MCF 10A (cell line): ENCODE measurements at regions not wholly inside any gene's neighbourhood (a gene's known extent, or its start where the extent isn't known, plus 50 kb on each side); places are given as distances from the start of the nearest gene placed in this dataset.

Source experiments
- BruUV-seq: library from RNA; stranded (reverse); fragments of 400-500 nt; replicated peaks from 2 replicates; lab custom pipeline; 2021; lab: Mats Ljungman, UMichigan
- CTCF ChIA-PET: fragments of 300-600 bp; sonication (Branson Sonifier 250); formaldehyde crosslinking; extraction: SDS; loops from one replicate; lab custom pipeline; 2021; ENCODE audit warnings: antibody characterized with exemption, inconsistent platforms; lab: Yijun Ruan, JAX
- POLR2A ChIA-PET: fragments of 300-600, 350-650 bp; sonication (Branson Sonifier 250); formaldehyde crosslinking; extraction: SDS; loops from one replicate; lab custom pipeline; 2020; ENCODE audit warnings: antibody characterized with exemption, inconsistent platforms; lab: Yijun Ruan, JAX
- DNase-seq: peaks from one replicate; pipeline ENCODE4 v3.0.0-alpha.2; 2018; ENCODE audit not compliant: unreplicated experiment
- H3K27ac Mint-ChIP-seq: one replicate; pipeline ENCODE4 v1.8.0; 2022; ENCODE audit warnings: mild to moderate bottlenecking, low read depth, mixed read lengths; ENCODE audit not compliant: unreplicated experiment
- H3K27me3 Mint-ChIP-seq: one replicate; pipeline ENCODE4 v1.8.0; 2022; ENCODE audit warnings: mixed read lengths; ENCODE audit not compliant: insufficient read depth, unreplicated experiment
- H3K36me3 Mint-ChIP-seq: one replicate; pipeline ENCODE4 v1.8.0; 2022; ENCODE audit warnings: mild to moderate bottlenecking, moderate library complexity, mixed read lengths; ENCODE audit not compliant: insufficient read depth, unreplicated experiment
- H3K4me1 Mint-ChIP-seq: one replicate; pipeline ENCODE4 v1.8.0; 2022; ENCODE audit warnings: mixed read lengths; ENCODE audit not compliant: insufficient read depth, unreplicated experiment
- H3K4me3 Mint-ChIP-seq: one replicate; pipeline ENCODE4 v1.8.0; 2022; ENCODE audit warnings: mild to moderate bottlenecking, moderate library complexity, mixed read lengths; ENCODE audit not compliant: unreplicated experiment
- H3K9me3 Mint-ChIP-seq: one replicate; pipeline ENCODE4 v1.8.0; 2022; ENCODE audit warnings: mixed read lengths; ENCODE audit not compliant: unreplicated experiment
- intact Hi-C: fragments of 100-400 bp; cut with micrococcal nuclease; formaldehyde crosslinking; loops from 2 replicates; pipeline ENCODE4 v1.14.1; 2022
- TF ChIP-seq, protein P1 (sequence below): fragments of 200-600 bp; IDR thresholded peaks from one replicate; pipeline ENCODE4 v1.8.0; 2022; ENCODE audit warnings: antibody characterized with exemption, mild to moderate bottlenecking; ENCODE audit not compliant: unreplicated experiment

DNA sequence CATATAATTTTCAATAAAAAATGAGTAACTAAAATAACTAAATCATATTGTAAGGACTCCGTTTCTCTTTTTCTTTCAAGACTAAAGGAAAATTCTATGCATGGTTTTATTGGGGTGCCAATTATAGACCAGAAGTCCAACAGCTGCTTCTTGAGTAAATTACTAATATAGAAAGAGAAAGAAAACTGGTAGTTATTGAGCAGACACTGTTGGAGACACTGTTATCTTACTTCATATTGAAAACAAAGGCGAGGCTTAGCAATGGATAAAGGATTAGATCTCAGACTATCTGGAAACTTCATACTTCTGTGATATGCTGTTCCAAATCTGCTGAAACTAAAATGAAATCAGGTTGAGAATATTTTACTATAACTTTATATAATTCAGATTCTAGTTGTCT is 169.6 kb upstream of the EYS start:
- ChIA-PET CTCF (no interaction called here), POLR2A (no interaction called here)
- H3K27ac Mint-ChIP-seq = no peak overlapping the region
- no peaks in the 10 kb centered on the region for H3K36me3 Mint-ChIP-seq
- intact Hi-C loops = no loop called here
- no peak overlapping the region for H3K4me3 Mint-ChIP-seq
- peaks cover 8% of the 10 kb centered on the region for H3K4me1 Mint-ChIP-seq
- BruUV-seq = no TSS peak
- no peaks in the 10 kb centered on the region for H3K9me3 Mint-ChIP-seq
- H3K27me3 Mint-ChIP-seq = no peaks in the 10 kb centered on the region
- TF ChIP-seq, protein P1, sequence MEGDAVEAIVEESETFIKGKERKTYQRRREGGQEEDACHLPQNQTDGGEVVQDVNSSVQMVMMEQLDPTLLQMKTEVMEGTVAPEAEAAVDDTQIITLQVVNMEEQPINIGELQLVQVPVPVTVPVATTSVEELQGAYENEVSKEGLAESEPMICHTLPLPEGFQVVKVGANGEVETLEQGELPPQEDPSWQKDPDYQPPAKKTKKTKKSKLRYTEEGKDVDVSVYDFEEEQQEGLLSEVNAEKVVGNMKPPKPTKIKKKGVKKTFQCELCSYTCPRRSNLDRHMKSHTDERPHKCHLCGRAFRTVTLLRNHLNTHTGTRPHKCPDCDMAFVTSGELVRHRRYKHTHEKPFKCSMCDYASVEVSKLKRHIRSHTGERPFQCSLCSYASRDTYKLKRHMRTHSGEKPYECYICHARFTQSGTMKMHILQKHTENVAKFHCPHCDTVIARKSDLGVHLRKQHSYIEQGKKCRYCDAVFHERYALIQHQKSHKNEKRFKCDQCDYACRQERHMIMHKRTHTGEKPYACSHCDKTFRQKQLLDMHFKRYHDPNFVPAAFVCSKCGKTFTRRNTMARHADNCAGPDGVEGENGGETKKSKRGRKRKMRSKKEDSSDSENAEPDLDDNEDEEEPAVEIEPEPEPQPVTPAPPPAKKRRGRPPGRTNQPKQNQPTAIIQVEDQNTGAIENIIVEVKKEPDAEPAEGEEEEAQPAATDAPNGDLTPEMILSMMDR = no peak
- DNase-seq = no peak

DNA sequence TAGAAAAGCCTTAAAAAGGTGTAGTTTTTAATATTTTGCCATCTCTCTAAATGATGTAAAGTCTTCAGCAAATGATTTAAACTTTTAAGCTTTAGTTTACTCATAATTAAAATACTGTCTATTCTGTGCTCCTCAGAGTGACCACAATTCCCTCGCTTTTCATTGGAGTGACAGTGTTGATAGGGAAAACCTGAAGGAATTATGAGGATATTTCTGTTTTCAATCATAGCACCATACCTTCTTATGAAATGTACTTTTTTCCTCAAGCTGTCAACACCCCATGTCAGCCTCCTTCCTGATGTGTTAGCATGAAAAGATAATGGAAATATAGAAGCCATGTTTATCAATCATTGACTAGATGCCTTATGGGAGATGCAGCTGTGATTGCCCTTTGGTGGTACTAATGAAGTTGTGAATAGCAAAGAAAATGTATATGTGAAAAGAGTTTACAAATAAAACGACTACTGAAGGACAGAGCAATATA is 145.4 kb upstream of the EYS start:
- Mint-ChIP-seq H3K27me3 (no peaks in the 10 kb centered on the region), H3K36me3 (no peaks in the 10 kb centered on the region), H3K4me1 (no peaks in the 10 kb centered on the region), H3K9me3 (no peaks in the 10 kb centered on the region), H3K4me3 (no peak overlapping the region), H3K27ac (no peak overlapping the region)
- ChIA-PET CTCF (interaction anchor here (0.7 kb wide), 1 partner anchor 1065 kb away, joined by 3 read pairs; no protein-coding TSS in a partner anchor), POLR2A (no interaction called here)
- DNase-seq = no peak
- BruUV-seq = no TSS peak
- intact Hi-C loops = no loop called here
- TF ChIP-seq, protein P1 = no peak

DNA sequence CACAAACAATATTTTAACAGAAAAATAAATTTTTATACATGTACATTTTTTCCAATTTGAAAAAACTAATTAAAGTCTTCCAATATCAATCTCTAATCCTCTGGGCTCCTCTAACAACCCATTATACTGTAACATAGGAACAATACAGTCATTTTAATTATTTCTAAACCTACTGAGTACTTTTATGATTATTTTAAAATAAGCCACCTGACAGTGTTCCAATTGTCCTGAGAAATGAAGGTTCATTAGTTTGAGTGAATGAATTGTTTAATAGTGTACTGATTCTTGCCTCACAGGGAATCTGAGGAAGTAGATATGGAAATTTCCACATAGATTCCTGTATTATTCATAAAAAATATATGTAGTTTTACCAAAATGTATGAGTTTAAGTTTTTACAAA is 123.1 kb upstream of the EYS start:
- POLR2A ChIA-PET = no interaction called here
- DNase-seq = no peak

DNA sequence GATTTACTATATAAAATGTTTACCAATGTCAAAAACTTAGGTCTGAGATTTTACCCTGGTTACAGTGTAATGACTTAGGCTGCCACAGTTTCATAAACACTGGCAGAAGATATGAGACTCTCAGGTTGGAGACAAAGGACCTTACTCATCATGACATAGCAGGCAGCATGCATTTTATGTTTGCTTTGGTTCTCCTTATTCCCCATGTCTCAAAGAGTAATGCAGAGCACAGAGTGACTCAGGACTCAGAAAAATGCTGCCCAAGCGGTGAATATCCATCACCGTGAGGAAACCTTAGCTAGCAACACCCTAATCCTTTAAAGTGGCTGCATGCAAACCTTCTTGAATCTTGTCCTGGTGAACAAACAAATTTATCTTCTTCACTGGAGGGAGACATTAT is 112.1 kb upstream of the EYS start:
- intact Hi-C loops = no loop called here
- Mint-ChIP-seq H3K4me3 (no peak overlapping the region), H3K4me1 (no peaks in the 10 kb centered on the region), H3K27ac (no peak overlapping the region), H3K9me3 (peaks cover 11% of the 10 kb centered on the region), H3K27me3 (no peaks in the 10 kb centered on the region), H3K36me3 (no peaks in the 10 kb centered on the region)
- POLR2A ChIA-PET = no interaction called here
- CTCF ChIA-PET = no interaction called here
- BruUV-seq = no TSS peak
- TF ChIP-seq, protein P1 = no peak
- peak; percentile 9 for DNase-seq

More for the DNA sequence above, 123.1 kb upstream of the EYS start:
- no peak overlapping the region for H3K27ac Mint-ChIP-seq
- CTCF ChIA-PET = no interaction called here
- no peak overlapping the region for H3K4me3 Mint-ChIP-seq
- intact Hi-C loops = no loop called here
- H3K27me3 Mint-ChIP-seq = no peaks in the 10 kb centered on the region
- H3K36me3 Mint-ChIP-seq = no peaks in the 10 kb centered on the region
- TF ChIP-seq, protein P1 = no peak
- no peaks in the 10 kb centered on the region for H3K4me1 Mint-ChIP-seq
- BruUV-seq = no TSS peak
- no peaks in the 10 kb centered on the region for H3K9me3 Mint-ChIP-seq
